ENCODE measurements at regions not wholly inside any gene's neighbourhood (a gene's known extent, or its start where the extent isn't known, plus 50 kb on each side); places are given as distances from the start of the nearest gene placed in this dataset.
"Not testable (repeated sequence)": the region's sequence is repeated elsewhere in the genome, so short reads cannot be mapped to it uniquely, and the experiment has no call there.

DNA sequence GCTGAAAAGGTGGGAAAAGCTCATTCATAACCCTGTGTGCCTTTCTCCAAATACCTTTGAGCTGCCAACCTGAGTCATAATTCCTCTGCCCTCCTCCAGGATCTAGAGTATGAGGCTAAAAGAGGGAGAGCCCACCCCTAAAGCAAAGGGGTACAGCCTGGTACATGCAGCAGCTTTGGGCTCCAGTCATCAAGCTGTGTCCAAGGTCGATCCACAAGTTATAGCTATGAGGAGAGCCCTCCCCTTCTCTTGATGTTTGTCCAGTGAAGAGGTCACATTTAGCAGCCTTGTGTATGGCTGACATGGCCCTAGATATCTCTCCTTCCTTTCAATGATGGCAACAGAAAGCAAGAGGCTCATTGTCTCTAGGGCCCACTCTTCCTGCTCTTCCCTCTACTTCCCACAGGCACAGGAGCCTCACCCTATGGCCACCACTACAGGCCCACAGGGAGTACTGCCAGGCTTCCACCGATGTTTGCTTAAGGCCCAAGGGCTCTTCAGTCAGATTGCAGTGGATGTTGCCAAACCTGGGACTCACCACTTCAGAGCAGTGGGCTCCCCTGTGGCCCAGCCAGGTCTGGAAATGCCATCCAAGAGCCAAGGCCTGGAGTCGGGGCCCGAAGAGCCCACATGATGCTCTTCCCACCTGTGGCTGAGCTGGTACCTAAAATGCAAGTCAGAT, 176.8 kb downstream of the CD83 start:
- Mint-ChIP-seq H3K27me3 (no peaks in the 10 kb centered on the region), H3K4me3 (no peak overlapping the region), H3K4me1 (peaks cover 0 to 9% (median 8%) of the 10 kb centered on the region in 3 donors), H3K36me3 (no peaks in the 10 kb centered on the region), H3K9me3 (no peaks in the 10 kb centered on the region), H3K27ac (no peak overlapping the region)

DNA sequence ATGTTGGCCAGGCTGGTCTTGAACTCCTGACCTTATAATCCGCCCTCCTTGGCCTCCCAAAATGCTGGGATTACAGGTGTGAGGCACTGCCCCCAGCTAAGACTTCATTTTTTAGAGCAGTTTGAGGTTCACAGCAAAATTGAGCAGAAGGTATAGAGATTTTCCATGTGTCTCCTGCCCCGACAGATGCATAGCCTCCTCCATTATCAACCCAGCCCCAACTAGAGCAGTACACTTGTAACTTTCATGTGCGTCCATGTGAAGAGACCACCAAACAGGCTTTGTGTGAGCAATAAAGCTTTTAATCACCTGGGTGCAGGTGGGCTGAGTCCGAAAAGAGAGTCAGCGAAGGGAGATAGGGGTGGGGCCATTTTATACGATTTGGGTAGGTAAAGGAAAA, 179.1 kb downstream of the CD83 start:
- not testable (repeated sequence) for H3K36me3 Mint-ChIP-seq, H3K4me1 Mint-ChIP-seq, H3K4me3 Mint-ChIP-seq, H3K27me3 Mint-ChIP-seq, H3K27ac Mint-ChIP-seq, H3K9me3 Mint-ChIP-seq

DNA sequence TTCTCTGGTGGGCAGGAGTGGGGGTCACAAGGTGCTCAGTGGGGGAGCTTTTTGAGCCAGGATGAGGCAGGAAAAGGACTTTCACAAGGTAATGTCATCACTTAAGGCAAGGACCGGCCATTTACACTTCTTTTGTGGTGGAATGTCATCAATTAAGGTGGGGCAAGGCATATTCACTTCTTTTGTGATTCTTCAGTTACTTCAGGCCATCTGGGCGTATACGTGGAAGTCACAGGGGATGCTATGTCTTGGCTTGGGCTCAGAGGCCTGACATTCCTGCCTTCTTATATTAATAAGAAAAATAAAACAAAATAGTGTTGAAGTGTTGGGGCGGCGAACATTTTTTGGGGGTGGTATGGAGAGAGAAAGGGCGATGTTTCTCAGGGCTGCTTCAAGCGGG, 179.5 kb downstream of the CD83 start:
- H3K36me3 Mint-ChIP-seq, H3K27me3 Mint-ChIP-seq, H3K4me1 Mint-ChIP-seq, H3K9me3 Mint-ChIP-seq, H3K4me3 Mint-ChIP-seq: not testable (repeated sequence)
- peak overlapping the region in 1 of 3 donors; percentile 90 for H3K27ac Mint-ChIP-seq

DNA sequence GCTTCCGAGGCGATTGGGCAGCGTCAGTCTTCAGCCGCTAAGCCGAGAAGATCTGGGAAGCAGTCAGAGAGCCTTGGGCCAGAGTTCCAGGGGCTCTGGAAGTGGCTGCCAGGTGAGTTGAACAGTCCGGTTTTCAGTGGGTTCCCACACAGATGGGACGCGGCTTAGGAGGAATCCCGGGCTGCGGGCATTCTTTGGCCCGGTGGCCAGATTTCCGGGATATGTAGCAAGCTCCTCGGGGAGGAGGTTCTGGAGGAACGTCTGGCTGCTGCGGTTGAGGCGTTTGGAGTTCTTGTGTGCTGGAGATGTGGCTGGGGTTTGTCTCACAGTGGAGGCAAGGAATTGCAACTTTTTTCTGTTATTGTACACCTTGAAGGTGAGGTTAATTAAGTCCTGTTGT, 182.6 kb downstream of the CD83 start:
- H3K36me3 Mint-ChIP-seq, H3K27me3 Mint-ChIP-seq, H3K4me3 Mint-ChIP-seq, H3K9me3 Mint-ChIP-seq, H3K4me1 Mint-ChIP-seq, H3K27ac Mint-ChIP-seq: not testable (repeated sequence)

DNA sequence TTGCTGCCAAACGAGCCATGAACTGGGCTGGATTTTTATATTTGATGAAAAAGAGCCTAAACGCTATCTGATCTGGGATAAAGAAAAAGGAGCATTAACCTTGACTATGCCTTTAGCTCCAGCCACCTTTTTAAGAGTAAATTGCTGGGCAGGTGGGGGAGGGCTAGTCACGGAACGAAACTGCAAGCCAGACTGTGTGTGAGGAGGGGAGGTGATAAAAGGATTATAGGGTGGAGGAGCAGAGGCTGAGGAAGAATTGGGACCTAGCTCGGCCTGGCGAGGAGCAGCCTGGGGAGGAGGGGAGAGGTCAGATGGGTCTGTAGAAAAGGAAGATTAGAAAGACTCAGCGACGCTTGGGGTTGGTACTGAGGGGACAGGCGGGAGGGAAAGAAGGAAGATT, 183.1 kb downstream of the CD83 start:
- not testable (repeated sequence) for H3K36me3 Mint-ChIP-seq, H3K27me3 Mint-ChIP-seq, H3K4me3 Mint-ChIP-seq, H3K27ac Mint-ChIP-seq, H3K9me3 Mint-ChIP-seq, H3K4me1 Mint-ChIP-seq

DNA sequence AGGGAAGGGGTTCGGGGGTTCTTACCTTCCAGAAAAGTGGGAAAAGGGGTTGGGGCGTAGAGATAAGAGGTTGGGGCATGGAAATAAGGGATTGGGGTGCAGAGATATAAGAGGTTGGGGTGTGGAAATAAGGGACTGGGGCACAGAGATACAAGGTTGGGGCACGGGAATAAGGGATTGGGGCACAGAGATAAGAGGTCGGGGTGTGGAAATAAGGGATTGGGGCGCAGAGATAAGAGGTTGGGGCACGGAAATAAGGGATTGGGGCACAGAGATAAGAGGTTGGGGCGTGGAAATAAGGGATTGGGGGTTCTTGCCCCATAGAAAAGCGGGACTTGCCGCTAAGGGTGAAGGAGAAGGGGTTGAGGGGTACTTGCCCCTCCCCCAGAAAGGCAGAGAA, 183.9 kb downstream of the CD83 start:
- H3K27ac Mint-ChIP-seq, H3K36me3 Mint-ChIP-seq, H3K9me3 Mint-ChIP-seq, H3K4me3 Mint-ChIP-seq, H3K4me1 Mint-ChIP-seq, H3K27me3 Mint-ChIP-seq: not testable (repeated sequence)

DNA sequence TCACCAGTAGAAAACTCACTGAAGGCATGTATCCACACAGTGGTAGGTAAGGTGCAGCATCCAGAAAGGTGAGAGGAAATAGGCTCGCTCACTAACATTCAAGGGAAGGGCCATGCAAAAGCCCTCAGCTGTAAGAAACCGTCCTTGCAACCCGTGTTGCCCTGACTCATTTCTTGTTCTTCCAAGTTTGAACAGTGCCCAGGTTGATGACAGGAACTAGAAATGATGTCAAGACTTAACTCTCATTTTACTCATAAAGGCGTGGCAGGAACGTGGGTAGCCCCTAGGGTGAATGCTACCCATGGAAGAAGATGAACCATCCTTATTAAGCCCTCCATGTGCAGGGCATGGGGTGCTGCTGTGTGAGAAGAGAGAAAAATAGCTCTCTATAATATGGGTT, 187.6 kb downstream of the CD83 start:
- Mint-ChIP-seq H3K27me3 (no peaks in the 10 kb centered on the region), H3K27ac (no peak overlapping the region), H3K36me3 (peaks cover 7% of the 10 kb centered on the region), H3K4me3 (no peak overlapping the region), H3K9me3 (peaks cover 0 to 3% (median 0%) of the 10 kb centered on the region in 3 donors), H3K4me1 (peaks cover 0 to 9% (median 7%) of the 10 kb centered on the region in 3 donors)

DNA sequence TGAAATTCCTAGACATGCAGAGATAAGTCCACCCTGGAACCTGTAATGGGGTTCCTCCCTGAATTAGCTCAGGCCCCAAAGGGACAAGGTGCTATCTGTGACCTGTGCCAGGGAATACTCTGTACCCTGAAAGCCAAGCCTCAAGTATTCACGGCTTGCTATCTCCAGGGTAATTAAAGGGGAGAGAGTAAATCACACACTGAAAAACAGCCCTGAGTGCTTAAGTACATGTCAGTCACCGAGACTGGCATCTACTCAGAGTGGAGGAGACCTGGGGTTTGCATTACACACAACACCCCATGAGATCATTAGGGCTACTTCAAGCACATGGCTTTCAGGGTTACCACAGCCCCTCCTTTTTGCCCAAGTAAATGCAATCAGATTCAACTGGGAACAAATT, 188.1 kb downstream of the CD83 start:
- Mint-ChIP-seq H3K9me3 (peaks cover 0 to 3% (median 0%) of the 10 kb centered on the region in 3 donors), H3K4me1 (peaks cover 0 to 9% (median 7%) of the 10 kb centered on the region in 3 donors), H3K4me3 (no peak overlapping the region), H3K27me3 (no peaks in the 10 kb centered on the region), H3K36me3 (peaks cover 7% of the 10 kb centered on the region), H3K27ac (no peak overlapping the region)

DNA sequence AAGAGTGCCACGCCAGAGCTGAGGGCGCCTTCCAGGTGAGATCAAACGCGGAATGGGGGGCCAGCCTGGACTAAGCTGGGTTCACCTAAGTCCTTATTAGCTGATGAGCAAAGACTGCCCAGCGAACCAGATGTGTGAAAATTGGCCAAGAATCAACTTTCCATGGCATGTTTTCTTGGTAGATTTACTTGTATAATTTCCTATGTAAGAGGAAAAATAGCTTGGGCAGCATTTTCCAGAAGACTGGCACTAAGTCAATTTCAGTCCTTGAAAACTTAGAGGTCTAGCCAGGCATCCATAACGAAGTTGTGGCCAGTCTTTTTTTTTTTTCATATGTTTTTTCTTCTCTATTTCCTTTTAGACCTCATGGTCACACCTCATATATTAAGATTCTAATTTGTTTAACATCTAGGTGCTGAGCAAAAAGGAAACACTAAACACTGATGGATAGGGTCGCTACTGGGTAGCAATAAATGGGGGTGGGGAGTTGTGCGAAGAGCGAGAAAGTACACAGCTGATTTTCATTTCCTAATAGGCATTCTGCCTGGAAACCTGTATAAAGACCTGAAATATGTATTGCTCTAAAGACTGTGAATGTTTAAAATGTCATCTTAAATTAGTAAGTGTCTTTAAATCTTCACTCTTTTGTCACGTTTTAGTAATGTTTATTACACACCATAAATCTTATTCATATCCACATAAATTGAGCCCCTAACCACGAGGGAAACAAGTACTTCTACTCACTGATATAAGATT, 188.8 kb downstream of the CD83 start:
- Mint-ChIP-seq H3K9me3 (peaks cover 0 to 3% (median 0%) of the 10 kb centered on the region in 3 donors), H3K36me3 (peaks cover 7% of the 10 kb centered on the region), H3K4me3 (no peak overlapping the region), H3K4me1 (peaks cover 0 to 11% (median 7%) of the 10 kb centered on the region in 3 donors), H3K27me3 (no peaks in the 10 kb centered on the region), H3K27ac (no peak overlapping the region)

DNA sequence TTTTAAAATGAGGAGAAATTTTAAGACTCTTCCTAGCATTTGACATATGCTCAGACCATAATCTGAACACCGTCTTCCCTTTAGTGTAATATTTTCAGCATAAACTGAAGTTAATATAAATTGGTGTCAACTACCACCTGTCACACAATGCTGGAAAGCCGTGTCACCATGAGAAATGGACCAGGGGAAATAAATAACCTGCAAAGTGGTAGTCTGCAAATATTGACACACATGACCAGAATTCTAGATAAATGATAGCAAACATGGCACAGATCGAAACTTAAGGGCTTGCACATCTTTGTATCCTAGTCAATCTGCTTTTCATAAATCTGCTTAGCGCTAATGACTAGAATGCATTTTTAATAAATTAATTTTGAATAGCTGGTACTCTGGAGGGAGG, 191.9 kb downstream of the CD83 start:
- peaks cover 7% of the 10 kb centered on the region for H3K36me3 Mint-ChIP-seq
- peaks cover 1% of the 10 kb centered on the region for H3K27me3 Mint-ChIP-seq
- H3K27ac Mint-ChIP-seq = no peak overlapping the region
- H3K9me3 Mint-ChIP-seq = no peaks in the 10 kb centered on the region
- peaks cover 23 to 30% (median 28%) of the 10 kb centered on the region in 3 donors for H3K4me1 Mint-ChIP-seq
- no peak overlapping the region for H3K4me3 Mint-ChIP-seq

DNA sequence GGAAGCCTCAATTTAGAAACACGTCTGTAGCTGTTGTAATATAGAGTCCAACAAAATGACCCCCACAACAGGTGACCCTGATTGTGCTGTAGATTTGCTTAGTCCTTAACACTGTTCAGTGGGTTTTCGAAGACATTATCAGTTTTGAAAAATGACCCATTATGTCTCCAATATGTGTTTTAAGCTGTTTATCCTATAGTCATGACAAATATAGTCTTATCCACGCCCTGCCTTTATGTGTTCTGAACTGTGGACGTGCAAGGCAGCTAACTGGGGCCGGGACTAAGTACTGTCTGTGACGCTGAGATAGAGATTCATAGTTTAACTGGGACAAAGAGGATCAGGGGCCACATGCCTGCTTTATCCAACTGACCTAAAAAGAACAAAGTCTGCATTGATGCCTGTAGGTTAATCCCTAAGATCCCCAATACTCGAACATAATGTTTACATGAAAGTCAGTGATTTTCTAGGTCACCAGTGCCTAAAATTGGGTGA, 192.4 kb downstream of the CD83 start:
- no peak overlapping the region for H3K4me3 Mint-ChIP-seq
- H3K36me3 Mint-ChIP-seq = peaks cover 7% of the 10 kb centered on the region
- H3K4me1 Mint-ChIP-seq = peaks cover 28 to 32% (median 28%) of the 10 kb centered on the region in 3 donors
- H3K27ac Mint-ChIP-seq = no peak overlapping the region
- no peaks in the 10 kb centered on the region for H3K9me3 Mint-ChIP-seq
- peaks cover 1% of the 10 kb centered on the region for H3K27me3 Mint-ChIP-seq

DNA sequence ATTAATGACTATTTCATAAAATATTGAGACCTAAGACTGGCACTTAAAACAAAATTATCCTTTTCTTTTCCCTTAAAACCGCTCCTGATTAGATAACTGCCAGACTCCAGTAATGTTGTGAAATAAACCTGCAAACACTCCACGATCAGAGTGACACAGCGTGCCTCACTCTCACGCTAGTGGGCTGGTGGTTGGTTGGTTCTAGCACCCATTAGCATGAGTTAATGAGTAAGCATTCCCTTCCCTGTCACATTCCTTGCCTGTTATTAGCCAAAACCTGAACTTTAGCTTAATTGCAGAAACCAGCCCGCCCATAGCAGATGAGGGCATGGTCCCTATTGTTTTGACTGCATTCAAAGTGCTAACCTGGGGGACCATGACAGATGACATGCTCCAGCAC, 193.4 kb downstream of the CD83 start:
- peaks cover 29 to 32% (median 31%) of the 10 kb centered on the region in 3 donors for H3K4me1 Mint-ChIP-seq
- H3K36me3 Mint-ChIP-seq = peaks cover 5% of the 10 kb centered on the region
- H3K27ac Mint-ChIP-seq = no peak overlapping the region
- peak overlapping the region in 1 of 4 donors; percentile 13 for H3K4me3 Mint-ChIP-seq
- peaks cover 1% of the 10 kb centered on the region for H3K27me3 Mint-ChIP-seq
- no peaks in the 10 kb centered on the region for H3K9me3 Mint-ChIP-seq

DNA sequence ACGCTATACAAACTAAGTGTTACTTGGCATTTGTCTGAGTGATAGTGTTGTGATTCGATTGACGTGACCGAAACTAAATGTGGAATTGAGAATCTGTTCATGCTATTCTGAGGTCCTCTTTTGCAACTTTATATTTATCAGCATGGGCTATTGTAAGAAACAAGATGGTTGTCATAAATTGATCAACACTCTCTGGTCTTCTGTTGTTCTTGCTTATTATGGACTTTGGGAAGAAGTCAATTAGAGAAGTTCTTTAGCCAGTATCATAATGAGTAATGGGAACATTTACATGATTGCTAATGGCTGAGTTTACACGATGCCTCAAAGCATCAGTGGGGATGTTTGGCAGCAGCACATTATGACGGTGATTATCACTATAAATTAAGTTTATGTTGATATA, 195.0 kb downstream of the CD83 start:
- Mint-ChIP-seq H3K4me1 (peaks cover 29 to 40% (median 36%) of the 10 kb centered on the region in 3 donors), H3K36me3 (peaks cover 5% of the 10 kb centered on the region), H3K9me3 (no peaks in the 10 kb centered on the region), H3K27ac (peak overlapping the region in 1 of 3 donors; percentile 48), H3K27me3 (peaks cover 1% of the 10 kb centered on the region), H3K4me3 (peak overlapping the region in 1 of 4 donors; percentile 15)

DNA sequence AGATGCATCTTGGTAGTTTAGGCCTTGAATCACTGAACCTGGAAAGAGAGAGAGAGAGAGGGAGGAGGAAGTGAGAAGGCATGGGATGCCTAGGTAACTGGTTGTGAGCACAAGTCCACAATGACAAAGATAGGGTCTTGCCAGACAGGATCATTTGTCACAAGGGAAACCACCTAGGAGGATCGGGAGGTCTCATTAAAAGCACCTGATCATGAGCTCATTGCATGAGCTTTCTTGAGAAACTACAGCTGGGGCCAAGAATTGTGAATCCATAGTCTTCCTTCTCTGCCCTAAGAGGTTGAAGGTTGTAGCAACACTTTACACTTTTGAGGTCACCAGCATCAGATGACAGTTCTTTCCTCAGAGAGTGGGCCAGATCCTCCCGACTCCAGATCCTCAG, 195.7 kb downstream of the CD83 start:
- Mint-ChIP-seq H3K4me3 (no peak overlapping the region), H3K27ac (no peak overlapping the region), H3K36me3 (peaks cover 5% of the 10 kb centered on the region), H3K4me1 (peaks cover 29 to 41% (median 36%) of the 10 kb centered on the region in 3 donors), H3K9me3 (no peaks in the 10 kb centered on the region), H3K27me3 (peaks cover 1% of the 10 kb centered on the region)

DNA sequence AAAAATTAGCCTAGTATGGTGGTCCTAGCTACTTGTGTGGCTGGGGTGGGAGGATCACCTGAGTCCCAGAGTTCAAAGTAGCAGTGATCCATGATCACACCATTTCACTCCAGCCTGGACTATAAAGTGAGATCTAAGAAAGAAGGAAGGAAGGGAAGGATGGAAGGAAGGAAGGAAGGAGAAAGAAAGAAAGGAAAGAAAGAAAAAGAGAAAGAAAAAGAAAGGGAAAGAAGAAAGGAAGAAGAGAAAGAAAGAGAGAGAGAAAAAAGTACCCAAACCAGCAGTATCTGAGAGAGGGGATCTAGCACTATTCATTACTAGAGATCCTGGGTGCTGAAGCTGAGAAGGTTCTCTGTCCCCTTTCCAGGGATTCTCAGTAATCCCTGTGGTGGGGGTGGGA, 197.8 kb downstream of the CD83 start:
- Mint-ChIP-seq H3K4me3 (no peak overlapping the region), H3K36me3 (peaks cover 8% of the 10 kb centered on the region), H3K9me3 (no peaks in the 10 kb centered on the region), H3K27ac (no peak overlapping the region), H3K27me3 (peaks cover 1% of the 10 kb centered on the region), H3K4me1 (peaks cover 29 to 39% (median 36%) of the 10 kb centered on the region in 3 donors)

All from IgD-negative memory B cell (primary cell).